ENCODE measurements at regions not wholly inside any gene's neighbourhood (a gene's known extent, or its start where the extent isn't known, plus 50 kb on each side); places are given as distances from the start of the nearest gene placed in this dataset.

GRCh38 chr2:221215487-221215886 lies 356.6 kb downstream of the EPHA4 start:
- no peaks in the 10 kb centered on the region for H3K36me3 ChIP-seq
- ATAC-seq (no peak), DNase-seq (no peak)
- no peaks in the 10 kb centered on the region for H3K9me3 ChIP-seq
- TF ChIP-seq CTCF (IDR thresholded peaks at IDR 0.05): no peak
- intact Hi-C loops (cut with DNase I): no loop called here
- no peaks in the 10 kb centered on the region for H3K27me3 ChIP-seq
- H3K27ac ChIP-seq: no peak overlapping the region
- H3K4me1 ChIP-seq: no peaks in the 10 kb centered on the region
- H3K4me3 ChIP-seq: no peak overlapping the region

GRCh38 chr2:221216636-221217035 lies 355.5 kb downstream of the EPHA4 start:
- H3K27ac ChIP-seq: no peak overlapping the region
- DNase-seq (no peak), ATAC-seq (no peak)
- H3K27me3 ChIP-seq: no peaks in the 10 kb centered on the region
- H3K36me3 ChIP-seq: no peaks in the 10 kb centered on the region
- no peaks in the 10 kb centered on the region for H3K9me3 ChIP-seq
- no peak for TF ChIP-seq CTCF (IDR thresholded peaks at IDR 0.05)
- no peaks in the 10 kb centered on the region for H3K4me1 ChIP-seq
- no peak overlapping the region for H3K4me3 ChIP-seq
- intact Hi-C loops (cut with DNase I): no loop called here

- no peak for DNase-seq
- no peaks in the 10 kb centered on the region for H3K9me3 ChIP-seq
- H3K27ac ChIP-seq: no peak overlapping the region
- no peak overlapping the region for H3K4me3 ChIP-seq
- no peak for ATAC-seq
- H3K4me1 ChIP-seq: no peaks in the 10 kb centered on the region
- H3K27me3 ChIP-seq: no peaks in the 10 kb centered on the region
- TF ChIP-seq CTCF (IDR thresholded peaks at IDR 0.05): no peak
- intact Hi-C loops (cut with DNase I): no loop called here
- H3K36me3 ChIP-seq: no peaks in the 10 kb centered on the region
These were observed 346.4 kb downstream of the EPHA4 start for GRCh38 chr2:221225752-221226151.

GRCh38 chr2:221228214-221228769 lies 343.8 kb downstream of the EPHA4 start:
- Histone ChIP-seq H3K36me3 (no peaks in the 10 kb centered on the region), H3K27me3 (no peaks in the 10 kb centered on the region), H3K9me3 (no peaks in the 10 kb centered on the region), H3K4me3 (no peak overlapping the region), H3K27ac (no peak overlapping the region), H3K4me1 (no peaks in the 10 kb centered on the region)
- DNase-seq: no peak
- intact Hi-C loops (cut with DNase I): no loop called here
- no peak for TF ChIP-seq CTCF (IDR thresholded peaks at IDR 0.05)
- ATAC-seq: no peak

GRCh38 chr2:221229099-221229498 lies 343.0 kb downstream of the EPHA4 start:
- H3K36me3 ChIP-seq: no peaks in the 10 kb centered on the region
- no peak for TF ChIP-seq CTCF (IDR thresholded peaks at IDR 0.05)
- intact Hi-C loops (cut with DNase I): no loop called here

GRCh38 chr2:221231511-221231910 lies 340.6 kb downstream of the EPHA4 start:
- no peak overlapping the region for H3K27ac ChIP-seq
- intact Hi-C loops (cut with DNase I): no loop called here
- no peaks in the 10 kb centered on the region for H3K9me3 ChIP-seq
- H3K4me3 ChIP-seq: no peak overlapping the region
- DNase-seq (no peak), ATAC-seq (no peak)
- no peaks in the 10 kb centered on the region for H3K36me3 ChIP-seq
- no peaks in the 10 kb centered on the region for H3K4me1 ChIP-seq
- H3K27me3 ChIP-seq: no peaks in the 10 kb centered on the region
- TF ChIP-seq CTCF (IDR thresholded peaks at IDR 0.05): no peak

More at GRCh38 chr2:221229099-221229498, 343.0 kb downstream of the EPHA4 start:
- no peak for ATAC-seq
- no peak overlapping the region for H3K4me3 ChIP-seq
- H3K9me3 ChIP-seq: no peaks in the 10 kb centered on the region
- no peaks in the 10 kb centered on the region for H3K4me1 ChIP-seq
- DNase-seq: no peak
- no peak overlapping the region for H3K27ac ChIP-seq
- no peaks in the 10 kb centered on the region for H3K27me3 ChIP-seq

All from upper lobe of right lung (tissue), 1 donor.